ENCODE measurements at regions not wholly inside any gene's neighbourhood (a gene's known extent, or its start where the extent isn't known, plus 50 kb on each side); places are given as distances from the start of the nearest gene placed in this dataset.

GRCh38 chr6:22789315-22789714 lies 219.9 kb downstream of the HDGFL1 start:
- TF ChIP-seq POLR2A (IDR thresholded peaks at IDR 0.05) (no peak), CTCF (IDR thresholded peaks at IDR 0.05) (no peak)
- intact Hi-C loops (cut with DNase I; ENCODE audit: low total_unique reads) = no loop called here

GRCh38 chr6:22794844-22795243 lies 225.5 kb downstream of the HDGFL1 start:
- TF ChIP-seq POLR2A (IDR thresholded peaks at IDR 0.05) = no peak
- TF ChIP-seq CTCF (IDR thresholded peaks at IDR 0.05) = no peak
- 100% methylated on average over 1 of the region's 1 CpG for WGBS, 2 donors
- intact Hi-C loops (cut with DNase I; ENCODE audit: low total_unique reads) = no loop called here
- DNase-seq (ENCODE audit: low spot score in 2 of 2) = no peak
- H3K4me3 ChIP-seq (ENCODE audit: low read depth, poor library complexity, severe bottlenecking) = no peak overlapping the region

More at GRCh38 chr6:22789315-22789714, 219.9 kb downstream of the HDGFL1 start:
- peak in 1 of 2 donors; percentile 23 for DNase-seq (ENCODE audit: low spot score in 2 of 2)
- H3K4me3 ChIP-seq (ENCODE audit: low read depth, poor library complexity, severe bottlenecking) = no peak overlapping the region
- 56 to 67% methylated on average over 5 of the region's 5 CpGs for WGBS, 2 donors

GRCh38 chr6:22800451-22800850 lies 231.1 kb downstream of the HDGFL1 start:
- intact Hi-C loops (cut with DNase I; ENCODE audit: low total_unique reads) = no loop called here
- TF ChIP-seq CTCF (IDR thresholded peaks at IDR 0.05) (no peak), POLR2A (IDR thresholded peaks at IDR 0.05) (no peak)
- DNase-seq (ENCODE audit: low spot score in 2 of 2) = no peak
- 83 to 90% methylated on average over 1 of the region's 1 CpG for WGBS, 2 donors
- H3K4me3 ChIP-seq (ENCODE audit: low read depth, poor library complexity, severe bottlenecking) = no peak overlapping the region

- intact Hi-C loops (cut with DNase I; ENCODE audit: low total_unique reads) = no loop called here
- TF ChIP-seq POLR2A (IDR thresholded peaks at IDR 0.05) (no peak), CTCF (IDR thresholded peaks at IDR 0.05) (no peak)
- DNase-seq (ENCODE audit: low spot score in 2 of 2) = no peak
- no peak overlapping the region for H3K4me3 ChIP-seq (ENCODE audit: low read depth, poor library complexity, severe bottlenecking)
- 73 to 84% methylated on average over 2 of the region's 2 CpGs for WGBS, 2 donors
Measured at GRCh38 chr6:22801831-22802230, 232.5 kb downstream of the HDGFL1 start.

- intact Hi-C loops (cut with DNase I; ENCODE audit: low total_unique reads) = no loop called here
- no peak for DNase-seq (ENCODE audit: low spot score in 2 of 2)
- no peak overlapping the region for H3K4me3 ChIP-seq (ENCODE audit: low read depth, poor library complexity, severe bottlenecking)
- no peak for TF ChIP-seq POLR2A (IDR thresholded peaks at IDR 0.05)
- no peak for TF ChIP-seq CTCF (IDR thresholded peaks at IDR 0.05)
- 51 to 54% methylated on average over 6 of the region's 6 CpGs for WGBS, 2 donors
Measured at GRCh38 chr6:22804620-22805261, 235.4 kb downstream of the HDGFL1 start.

GRCh38 chr6:22807261-22807660 lies 237.9 kb downstream of the HDGFL1 start:
- 90 to 97% methylated on average over 1 of the region's 1 CpG for WGBS, 2 donors
- TF ChIP-seq POLR2A (IDR thresholded peaks at IDR 0.05) = no peak
- TF ChIP-seq CTCF (IDR thresholded peaks at IDR 0.05) = no peak
- intact Hi-C loops (cut with DNase I; ENCODE audit: low total_unique reads) = no loop called here
- no peak for DNase-seq (ENCODE audit: low spot score in 2 of 2)
- no peak overlapping the region for H3K4me3 ChIP-seq (ENCODE audit: low read depth, poor library complexity, severe bottlenecking)
